Fibroblast of lung (primary cell): ENCODE measurements at regions not wholly inside any gene's neighbourhood (a gene's known extent, or its start where the extent isn't known, plus 50 kb on each side); places are given as distances from the start of the nearest gene placed in this dataset.

Source experiments
- DNase-seq, 2 donors: peaks; one replicate each; pipeline versions ENCODE4 v3.0.0 to v3.0.0-alpha.2; 2010; ENCODE audit warnings: low read depth in 2 of 2
- H2AFZ ChIP-seq: 2 replicates; pipeline ENCODE4 v1.5.1; 2012; ENCODE audit warnings: low read length, control low read depth, inconsistent platforms
- H3K27ac ChIP-seq: 2 replicates; pipeline ENCODE4 v1.5.1; 2011; ENCODE audit warnings: low read length, control low read depth; ENCODE audit not compliant: insufficient read depth
- H3K27me3 ChIP-seq: 2 replicates; pipeline ENCODE4 v1.5.1; 2011; ENCODE audit warnings: mild to moderate bottlenecking, low read length; ENCODE audit not compliant: control insufficient read depth, insufficient read depth
- H3K36me3 ChIP-seq: 2 replicates; pipeline ENCODE4 v1.5.1; 2011; ENCODE audit warnings: low read length; ENCODE audit not compliant: control insufficient read depth, insufficient read depth
- H3K4me1 ChIP-seq: 2 replicates; pipeline ENCODE4 v1.5.1; 2011; ENCODE audit warnings: low read length; ENCODE audit not compliant: control insufficient read depth, insufficient read depth; ENCODE audit errors: extremely low read depth
- H3K4me2 ChIP-seq: 2 replicates; pipeline ENCODE4 v1.5.1; 2011; ENCODE audit warnings: low read length, control low read depth; ENCODE audit not compliant: insufficient read depth; ENCODE audit errors: extremely low read depth
- H3K4me3 ChIP-seq, 4 experiments: fragments of 200-600 bp in 1 of 4; sonication (generic) in 1 of 4; replicated peaks in 1 of 4; 2 replicates each; pipeline ENCODE4 v1.5.1; 2011 to 2016; ENCODE audit warnings: low read length in 4 of 4, low read depth in 3 of 4, mild to moderate bottlenecking in 3 of 4, control low read depth in 2 of 4, inconsistent platforms in 1 of 4, mixed read lengths in 1 of 4; ENCODE audit not compliant: insufficient read depth in 1 of 4; ENCODE audit errors: control extremely low read depth in 1 of 4
- H3K79me2 ChIP-seq: 2 replicates; pipeline ENCODE4 v1.5.1; 2012; ENCODE audit warnings: mild to moderate bottlenecking, low read length, inconsistent platforms; ENCODE audit not compliant: control insufficient read depth, insufficient read depth
- H3K9ac ChIP-seq: 2 replicates; pipeline ENCODE4 v1.5.1; 2011; ENCODE audit warnings: mild to moderate bottlenecking, low read length, control low read depth; ENCODE audit not compliant: insufficient read depth
- H3K9me3 ChIP-seq: 2 replicates; pipeline ENCODE4 v1.5.1; 2012; ENCODE audit warnings: low read depth, low read length; ENCODE audit not compliant: control insufficient read depth, insufficient read depth
- H4K20me1 ChIP-seq: 2 replicates; pipeline ENCODE4 v1.5.1; 2011; ENCODE audit warnings: low read length; ENCODE audit not compliant: control insufficient read depth, insufficient read depth; ENCODE audit errors: extremely low read depth
- CTCF ChIP-seq, 2 donors: IDR thresholded peaks in 1 of 2; conservative IDR thresholded peaks in 1 of 2; 1 replicate in 1 of 2; 2 replicates in 1 of 2; pipeline ENCODE4 v1.5.1; 2011 to 2012; ENCODE audit warnings: low read length in 2 of 2, control low read depth in 1 of 2, inconsistent platforms in 1 of 2, low read depth in 1 of 2, mild to moderate bottlenecking in 1 of 2
- EZH2 ChIP-seq: IDR thresholded peaks from 2 replicates; pipeline ENCODE4 v1.5.1; 2012; ENCODE audit warnings: low read length, control low read depth, mild to moderate bottlenecking; ENCODE audit errors: missing control alignments

GRCh38 chr6:81881660-81882059, 129.2 kb upstream of the TENT5A start:
- Histone ChIP-seq H3K79me2 (no peaks in the 10 kb centered on the region), H4K20me1 (no peaks in the 10 kb centered on the region), H2AFZ (no peak overlapping the region), H3K9me3 (no peaks in the 10 kb centered on the region), H3K4me1 (no peaks in the 10 kb centered on the region), H3K9ac (no peak overlapping the region), H3K36me3 (no peaks in the 10 kb centered on the region), H3K4me3 (no peak overlapping the region), H3K4me2 (no peak overlapping the region), H3K27ac (no peak overlapping the region), H3K27me3 (no peaks in the 10 kb centered on the region)
- TF ChIP-seq CTCF (conservative IDR thresholded peaks at IDR 0.05 in 1 of 2, IDR thresholded peaks at IDR 0.05 in 1 of 2; ENCODE audit: low read depth in 1 of 2, low read length in 2 of 2) (no peak), EZH2 (no peak)
- no peak for DNase-seq

- Histone ChIP-seq H3K4me1 (no peaks in the 10 kb centered on the region), H2AFZ (no peak overlapping the region), H3K4me2 (no peak overlapping the region), H3K36me3 (no peaks in the 10 kb centered on the region), H3K27ac (no peak overlapping the region), H3K9ac (no peak overlapping the region), H4K20me1 (no peaks in the 10 kb centered on the region), H3K4me3 (no peak overlapping the region), H3K9me3 (no peaks in the 10 kb centered on the region), H3K79me2 (no peaks in the 10 kb centered on the region), H3K27me3 (no peaks in the 10 kb centered on the region)
- TF ChIP-seq EZH2 (no peak), CTCF (conservative IDR thresholded peaks at IDR 0.05 in 1 of 2, IDR thresholded peaks at IDR 0.05 in 1 of 2; ENCODE audit: low read depth in 1 of 2, low read length in 2 of 2) (no peak)
- DNase-seq, result no peak
These were observed 126.0 kb upstream of the TENT5A start for GRCh38 chr6:81878479-81878878.

DNA sequence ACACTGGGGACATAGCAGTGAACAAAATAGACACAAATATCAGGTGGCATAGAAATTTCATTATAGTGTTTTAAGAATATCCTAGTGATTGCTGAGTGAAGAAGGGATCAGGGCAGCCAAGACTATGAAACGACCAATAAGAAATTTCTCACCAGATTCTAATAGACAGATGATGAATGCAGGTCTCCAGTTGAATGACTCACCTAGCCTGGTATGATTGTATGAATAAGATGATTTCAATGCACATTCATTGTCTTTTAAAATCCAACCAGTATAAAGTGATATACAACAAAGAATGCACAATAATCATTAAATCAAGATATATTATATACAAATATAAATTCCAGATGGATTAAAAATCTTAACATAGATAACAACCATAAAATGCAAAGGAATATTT, 124.5 kb upstream of the TENT5A start:
- Histone ChIP-seq H3K4me1 (no peaks in the 10 kb centered on the region), H3K79me2 (no peaks in the 10 kb centered on the region), H3K27ac (no peak overlapping the region), H3K9ac (no peak overlapping the region), H3K4me3 (no peak overlapping the region), H3K36me3 (no peaks in the 10 kb centered on the region), H4K20me1 (no peaks in the 10 kb centered on the region), H2AFZ (no peak overlapping the region), H3K4me2 (no peak overlapping the region), H3K27me3 (no peaks in the 10 kb centered on the region), H3K9me3 (no peaks in the 10 kb centered on the region)
- peak in 1 of 2 donors; percentile 76 for DNase-seq
- no peak for TF ChIP-seq EZH2
- no peak for TF ChIP-seq CTCF (conservative IDR thresholded peaks at IDR 0.05 in 1 of 2, IDR thresholded peaks at IDR 0.05 in 1 of 2; ENCODE audit: low read depth in 1 of 2, low read length in 2 of 2)
